Progenitor cell of endocrine pancreas (in vitro differentiated cells): ENCODE measurements at regions not wholly inside any gene's neighbourhood (a gene's known extent, or its start where the extent isn't known, plus 50 kb on each side); places are given as distances from the start of the nearest gene placed in this dataset.

ENCODE experiments used
- DNase-seq: peaks from one replicate; pipeline ENCODE4 v3.0.0; 2021; ENCODE audit warnings: low spot score; ENCODE audit not compliant: unreplicated experiment
- H3K27ac Mint-ChIP-seq: 2 replicates; pipeline ENCODE4 v1.8.0; 2021; ENCODE audit warnings: mild to moderate bottlenecking, moderate library complexity, mixed read lengths
- H3K27me3 Mint-ChIP-seq: 2 replicates; pipeline ENCODE4 v1.8.0; 2021; ENCODE audit warnings: mixed read lengths
- H3K36me3 Mint-ChIP-seq: 2 replicates; pipeline ENCODE4 v1.8.0; 2022; ENCODE audit warnings: mixed read lengths; ENCODE audit not compliant: insufficient read depth
- H3K4me1 Mint-ChIP-seq: 2 replicates; pipeline ENCODE4 v1.8.0; 2021; ENCODE audit warnings: low read depth, mixed read lengths
- H3K4me3 Mint-ChIP-seq: 2 replicates; pipeline ENCODE4 v1.8.0; 2021; ENCODE audit warnings: low read depth, mild to moderate bottlenecking, moderate library complexity, mixed read lengths
- H3K9me3 Mint-ChIP-seq: 2 replicates; pipeline ENCODE4 v1.8.0; 2021; ENCODE audit warnings: low read depth, mixed read lengths
- CTCF ChIP-seq: fragments of 200-600 bp; sonication (generic); IDR thresholded peaks from one replicate; pipeline ENCODE4 v1.5.0; 2021; ENCODE audit warnings: antibody characterized with exemption, mild to moderate bottlenecking; ENCODE audit not compliant: unreplicated experiment

GRCh38 chr3:83150896-83151295, 1389.5 kb upstream of the GBE1 start:
- TF ChIP-seq CTCF = no peak
- Mint-ChIP-seq H3K36me3 (no peaks in the 10 kb centered on the region), H3K27ac (no peak overlapping the region), H3K9me3 (no peaks in the 10 kb centered on the region), H3K4me3 (no peak overlapping the region), H3K4me1 (no peaks in the 10 kb centered on the region), H3K27me3 (no peaks in the 10 kb centered on the region)
- DNase-seq = no peak

- no peak for DNase-seq
- Mint-ChIP-seq H3K9me3 (no peaks in the 10 kb centered on the region), H3K4me3 (no peak overlapping the region), H3K36me3 (no peaks in the 10 kb centered on the region), H3K27ac (no peak overlapping the region), H3K27me3 (no peaks in the 10 kb centered on the region), H3K4me1 (no peaks in the 10 kb centered on the region)
- TF ChIP-seq CTCF = no peak
Measured at GRCh38 chr3:83140983-83141382, 1379.5 kb upstream of the GBE1 start.

GRCh38 chr3:83131236-83131635, 1369.8 kb upstream of the GBE1 start:
- no peak for DNase-seq
- Mint-ChIP-seq H3K9me3 (no peaks in the 10 kb centered on the region), H3K4me1 (no peaks in the 10 kb centered on the region), H3K27ac (no peak overlapping the region), H3K27me3 (no peaks in the 10 kb centered on the region), H3K36me3 (no peaks in the 10 kb centered on the region), H3K4me3 (no peak overlapping the region)
- TF ChIP-seq CTCF = no peak

GRCh38 chr3:83122774-83123350, 1361.4 kb upstream of the GBE1 start:
- DNase-seq = no peak
- Mint-ChIP-seq H3K27ac (no peak overlapping the region), H3K9me3 (no peaks in the 10 kb centered on the region), H3K4me3 (no peak overlapping the region), H3K4me1 (no peaks in the 10 kb centered on the region), H3K36me3 (no peaks in the 10 kb centered on the region), H3K27me3 (no peaks in the 10 kb centered on the region)
- TF ChIP-seq CTCF = no peak

GRCh38 chr3:83093222-83093572, 1331.8 kb upstream of the GBE1 start:
- no peaks in the 10 kb centered on the region for H3K9me3 Mint-ChIP-seq

More at GRCh38 chr3:83093222-83093572, 1331.8 kb upstream of the GBE1 start:
- DNase-seq = no peak
- Mint-ChIP-seq H3K36me3 (no peaks in the 10 kb centered on the region), H3K4me1 (peaks cover 14% of the 10 kb centered on the region), H3K27me3 (no peaks in the 10 kb centered on the region), H3K4me3 (no peak overlapping the region), H3K27ac (no peak overlapping the region)
- no peak for TF ChIP-seq CTCF
